K562 (cell line): ENCODE measurements at regions not wholly inside any gene's neighbourhood (a gene's known extent, or its start where the extent isn't known, plus 50 kb on each side); places are given as distances from the start of the nearest gene placed in this dataset.

Experiments
- ATAC-seq: fragments of 200-7000 bp; cut with Tn5 transposase; 3 replicates; pipeline ENCODE4 v1.9.1; 2020; ENCODE audit warnings: moderate library complexity
- BruUV-seq: library from RNA; stranded (reverse); fragments of 400-500 nt; replicated peaks from 2 replicates; lab custom pipeline; 2021; lab: Mats Ljungman, UMichigan
- CTCF ChIA-PET: fragments of 300-600 bp; formaldehyde crosslinking; extraction: SDS; loops from one replicate; lab custom pipeline; 2021; ENCODE audit warnings: low intra/inter-chr PET ratio; lab: Yijun Ruan, JAX
- POLR2A ChIA-PET: fragments of 300-600, 350-650 bp; sonication (Branson Sonifier 250); formaldehyde crosslinking; extraction: SDS; loops from one replicate; lab custom pipeline; 2021; ENCODE audit warnings: antibody characterized with exemption, inconsistent platforms; lab: Yijun Ruan, JAX
- DNase-seq, 4 experiments: peaks; one replicate each; pipeline versions ENCODE4 v3.0.0 to v3.0.0-alpha.2; 2011 to 2018; ENCODE audit warnings: low spot score in 3 of 4, mixed read lengths in 3 of 4; ENCODE audit errors: extremely low read depth in 1 of 4
- FAIRE-seq: peaks from 2 replicates; lab custom pipeline; 2011; peaks lifted over from hg19 to GRCh38; lab: Jason Lieb, UNC
- H2AFZ ChIP-seq: 2 replicates; pipeline ENCODE4 v1.6.0; 2011; ENCODE audit warnings: low read depth, low read length, control low read depth, inconsistent platforms
- H3K27ac ChIP-seq: fragments of 200-600 bp; 3 replicates; pipeline ENCODE4 v1.8.0; 2011; ENCODE audit warnings: low read depth, mild to moderate bottlenecking, control low read depth, inconsistent platforms, low read length, moderate library complexity, mixed read lengths; ENCODE audit errors: extremely low read depth
- H3K27me3 ChIP-seq, 2 experiments: fragments of 300-600 bp in 1 of 2; 2 replicates in 1 of 2; 3 replicates in 1 of 2; pipeline versions ENCODE4 v1.6.0 to v1.8.0; 2011; ENCODE audit warnings: inconsistent platforms in 2 of 2, low read length in 2 of 2, mild to moderate bottlenecking in 1 of 2, mixed read lengths in 1 of 2, moderate library complexity in 1 of 2; ENCODE audit not compliant: control insufficient read depth in 2 of 2, insufficient read depth in 2 of 2
- H3K36me3 ChIP-seq: fragments of 300-600 bp; 3 replicates; pipeline ENCODE4 v1.8.0; 2011; ENCODE audit warnings: mild to moderate bottlenecking, low read length, inconsistent platforms; ENCODE audit not compliant: control insufficient read depth, insufficient read depth
- H3K4me1 ChIP-seq, 2 experiments: fragments of 200-600 bp in 1 of 2; replicated peaks in 1 of 2; 2 replicates in 1 of 2; 3 replicates in 1 of 2; pipeline versions ENCODE4 v1.5.1 to v1.8.0; 2011; ENCODE audit warnings: inconsistent platforms in 2 of 2, low read length in 2 of 2, mild to moderate bottlenecking in 1 of 2, mixed read lengths in 1 of 2, moderate library complexity in 1 of 2; ENCODE audit not compliant: control insufficient read depth in 2 of 2, insufficient read depth in 2 of 2
- H3K4me2 ChIP-seq: 2 replicates; pipeline ENCODE4 v1.6.1; 2011; ENCODE audit warnings: low read length, control low read depth, inconsistent platforms, mixed read lengths; ENCODE audit not compliant: insufficient read depth
- H3K4me3 ChIP-seq: fragments of 200-600 bp; sonication (generic), shearing (Covaris generic); 2 replicates; pipeline ENCODE4 v1.5.1; 2016; ENCODE audit warnings: control low read depth, inconsistent platforms
- H3K79me2 ChIP-seq: fragments of 200-600 bp; 3 replicates; pipeline ENCODE4 v1.8.0; 2011; ENCODE audit warnings: low read length, inconsistent platforms; ENCODE audit not compliant: control insufficient read depth, insufficient read depth
- H3K9ac ChIP-seq, 2 experiments: 2 replicates each; pipeline versions ENCODE4 v1.6.0 to v1.6.1; 2011; ENCODE audit warnings: low read depth in 2 of 2, low read length in 2 of 2, control low read depth in 1 of 2, inconsistent platforms in 1 of 2, mild to moderate bottlenecking in 1 of 2, mixed read lengths in 1 of 2; ENCODE audit not compliant: insufficient read depth in 1 of 2
- H3K9me1 ChIP-seq: one replicate; pipeline ENCODE4 v1.6.0; 2011; ENCODE audit warnings: inconsistent platforms, mild to moderate bottlenecking, low read length, moderate library complexity; ENCODE audit not compliant: control insufficient read depth, insufficient read depth
- H3K9me3 ChIP-seq: replicated peaks from 2 replicates; pipeline ENCODE4 v1.5.1; 2011; ENCODE audit warnings: low read depth, low read length, inconsistent platforms; ENCODE audit not compliant: control insufficient read depth, insufficient read depth
- H4K20me1 ChIP-seq: replicated peaks from 2 replicates; pipeline ENCODE4 v1.6.1; 2011; ENCODE audit warnings: low read length, inconsistent platforms, mixed read lengths; ENCODE audit not compliant: control insufficient read depth, insufficient read depth
- CXXC5 ChIP-seq: fragments of 250-450 bp; sonication (Bioruptor Pico); IDR thresholded peaks from 2 replicates; pipeline ENCODE4 v1.8.0; 2022; ENCODE audit warnings: inconsistent platforms, mild to moderate bottlenecking, moderate library complexity
- KLF13 ChIP-seq: fragments of 450-650 bp; IDR thresholded peaks from 2 replicates; pipeline ENCODE4 v1.6.1; 2016; ENCODE audit warnings: missing genetic modification characterization, low read depth, mild to moderate bottlenecking, missing compliant biosample characterization, moderate library complexity, borderline replicate concordance
- MECOM ChIP-seq: fragments of 250-450 bp; sonication (Bioruptor Pico); IDR thresholded peaks from 2 replicates; pipeline ENCODE4 v1.8.0; 2022; ENCODE audit warnings: inconsistent platforms
- MYBL2 ChIP-seq, 2 experiments: fragments of 450-650 bp in 1 of 2; sonication (generic) in 1 of 2; formaldehyde crosslinking in 1 of 2; IDR thresholded peaks; 2 replicates each; pipeline versions ENCODE4 v1.6.1 to v1.8.1; 2017 to 2022; ENCODE audit warnings: borderline replicate concordance in 1 of 2, inconsistent platforms in 1 of 2, low read depth in 1 of 2, mild to moderate bottlenecking in 1 of 2, missing genetic modification reagents in 1 of 2, moderate library complexity in 1 of 2
- NCOR1 ChIP-seq: fragments of 450-650 bp; IDR thresholded peaks from 2 replicates; pipeline ENCODE4 v1.6.1; 2016; ENCODE audit warnings: mild to moderate bottlenecking, moderate library complexity
- NR2C1 ChIP-seq, 2 experiments: fragments of 450-650 bp; IDR thresholded peaks; 2 replicates each; pipeline ENCODE4 v1.6.1; 2017; ENCODE audit warnings: mild to moderate bottlenecking in 2 of 2, antibody characterized with exemption in 1 of 2, inconsistent platforms in 1 of 2, missing compliant biosample characterization in 1 of 2, missing genetic modification characterization in 1 of 2
- NRF1 ChIP-seq, 2 experiments: fragments of 450-650 bp; IDR thresholded peaks in 1 of 2; conservative IDR thresholded peaks in 1 of 2; 2 replicates each; pipeline ENCODE4 v1.6.1; 2014; ENCODE audit warnings: mild to moderate bottlenecking in 2 of 2
- RBM17 ChIP-seq: fragments of 200-400 bp; formaldehyde crosslinking; IDR thresholded peaks from 2 replicates; pipeline ENCODE4 v1.6.1; 2017; ENCODE audit warnings: low read depth, mild to moderate bottlenecking, low read length, borderline replicate concordance
- RCOR1 ChIP-seq, 2 experiments: IDR thresholded peaks; 2 replicates each; pipeline ENCODE4 v1.6.1; 2012; ENCODE audit warnings: low read depth in 2 of 2, low read length in 2 of 2, borderline replicate concordance in 1 of 2, improper control_type of control experiment in 1 of 2
- ZNF79 ChIP-seq: fragments of 250-450 bp; sonication (Bioruptor Pico); IDR thresholded peaks from 2 replicates; pipeline ENCODE4 v1.4.0; 2020; ENCODE audit warnings: low read depth, mild to moderate bottlenecking, moderate library complexity
- WGBS: fragments of 100-300 bp; shearing (Covaris generic); methylation state at CpG from one replicate; pipeline ENCODE4 v1.1.6; 2016; ENCODE audit warnings: low coverage, mixed read lengths; ENCODE audit not compliant: insufficient coverage; ENCODE audit errors: missing lambda C conversion rate; 5-methylcytosine and 5-hydroxymethylcytosine counted together
- in situ Hi-C: fragments of 300-500 bp; cut with MboI; formaldehyde crosslinking; loops from 4 replicates; pipeline ENCODE4 v1.15.0; 2018; ENCODE audit warnings: inconsistent platforms, mixed read lengths
- intact Hi-C: fragments of 100-400 bp; cut with micrococcal nuclease; formaldehyde crosslinking; loops from 2 replicates; pipeline ENCODE4 v1.14.2; 2022
- TF ChIP-seq, protein P1 (sequence below): fragments of 450-650 bp; IDR thresholded peaks from 2 replicates; pipeline ENCODE4 v1.6.1; 2018; ENCODE audit warnings: mild to moderate bottlenecking, low read depth; ENCODE audit not compliant: partially characterized antibody
- TF ChIP-seq, protein P2 (sequence below), 2 experiments: fragments of 450-650 bp in 1 of 2; sonication (generic) in 1 of 2; formaldehyde crosslinking in 1 of 2; IDR thresholded peaks in 1 of 2; conservative IDR thresholded peaks in 1 of 2; 2 replicates each; pipeline versions ENCODE4 v1.6.1 to v1.8.1; 2016 to 2023; ENCODE audit warnings: mild to moderate bottlenecking in 2 of 2, moderate library complexity in 2 of 2, inconsistent platforms in 1 of 2, missing genetic modification reagents in 1 of 2
- TF ChIP-seq, protein P3 (sequence below): sonication (generic); formaldehyde crosslinking; IDR thresholded peaks from 2 replicates; pipeline ENCODE4 v1.8.0; 2022; ENCODE audit warnings: missing genetic modification reagents, mild to moderate bottlenecking, borderline replicate concordance

DNA sequence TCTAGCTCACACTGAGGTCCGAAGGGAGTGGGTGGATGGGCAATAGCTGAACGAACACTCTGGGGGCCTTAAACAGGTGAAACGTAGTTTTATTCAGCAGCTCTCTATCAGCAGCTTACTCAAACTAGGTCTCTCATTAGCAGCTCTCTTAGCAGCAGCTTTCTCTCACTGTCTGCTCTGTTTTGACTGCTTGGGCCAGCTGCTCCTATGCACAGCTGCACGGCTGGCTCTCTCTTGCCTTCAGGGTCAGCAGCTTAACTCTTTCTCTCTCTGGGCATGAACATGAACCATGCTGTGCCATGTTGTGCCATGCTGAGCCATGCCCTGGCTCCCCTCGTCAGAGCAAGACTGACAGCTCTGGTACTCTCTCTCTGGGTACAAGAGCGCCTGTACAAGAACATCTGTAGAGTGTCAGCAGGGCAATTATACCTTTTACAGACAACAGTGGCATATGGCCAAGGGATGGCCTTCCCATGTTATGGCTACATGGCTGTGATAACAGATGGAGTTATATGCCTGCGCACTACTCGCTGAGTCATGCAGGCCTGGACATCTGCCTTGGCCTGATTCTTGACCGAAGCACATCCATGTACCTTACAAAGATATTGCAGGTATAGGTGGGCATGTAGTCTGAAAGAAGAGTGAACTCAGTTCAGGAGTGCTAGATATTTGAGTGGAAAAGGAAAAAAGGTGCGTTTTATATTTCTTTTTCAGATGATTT lies 152.4 kb downstream of the LEPR start:
- H3K4me2 ChIP-seq, result no peak overlapping the region
- no TSS peak for BruUV-seq
- WGBS, result 65% methylated on average over 10 of the region's 10 CpGs
- no peak overlapping the region for H3K4me3 ChIP-seq
- in situ Hi-C loops, result no loop called here
- H4K20me1 ChIP-seq, result no peaks in the 10 kb centered on the region
- no peaks in the 10 kb centered on the region for H3K9me1 ChIP-seq
- peak; percentile 87 for ATAC-seq
- peaks cover 9% of the 10 kb centered on the region; the same call in 2 of the 3 replicates for H3K79me2 ChIP-seq
- H3K9ac ChIP-seq, result peak overlapping the region in 1 of 2 experiments; percentile 49; a peak in 1 of 4 replicates
- H3K9me3 ChIP-seq, result no peaks in the 10 kb centered on the region
- no peak overlapping the region for H2AFZ ChIP-seq
- H3K27ac ChIP-seq, result no peak overlapping the region
- peaks cover 5 to 6% of the 10 kb centered on the region in 2 experiments; a peak in 4 of 5 replicates for H3K4me1 ChIP-seq
- FAIRE-seq, result peak; percentile 78
- DNase-seq, result peak in 3 of 4 experiments; percentile 22 to 75 (median 27)
- CTCF ChIA-PET, result no interaction called here
- no peaks in the 10 kb centered on the region for H3K27me3 ChIP-seq
- POLR2A ChIA-PET, result no interaction called here
- intact Hi-C loops, result no loop called here
- peaks cover 64% of the 10 kb centered on the region for H3K36me3 ChIP-seq
- TF ChIP-seq NCOR1, result peak; percentile 47
- 0 out of 4 replicates have a peak, but pooled peaks of 1 of the 2 experiments have one; percentile 16 for TF ChIP-seq RCOR1 (IDR thresholded peaks at IDR 0.05; ENCODE audit: borderline replicate concordance in 1 of 2, low read depth in 2 of 2, low read length in 2 of 2)
- peak; percentile 49 to 51 for TF ChIP-seq NRF1 (conservative IDR thresholded peaks at IDR 0.05 in 1 of 2, IDR thresholded peaks at IDR 0.05 in 1 of 2)
- peak; percentile 53; the same call in 1 of the 2 replicates for TF ChIP-seq CXXC5 (CRISPR knock-in tag)
- no peak for TF ChIP-seq NR2C1 (IDR thresholded peaks at IDR 0.05)
- TF ChIP-seq NR2C1 (tag; IDR thresholded peaks at IDR 0.05), result peak; percentile 58; the same call in 1 of the 2 replicates
- no peak for TF ChIP-seq RBM17
- TF ChIP-seq, protein P1, sequence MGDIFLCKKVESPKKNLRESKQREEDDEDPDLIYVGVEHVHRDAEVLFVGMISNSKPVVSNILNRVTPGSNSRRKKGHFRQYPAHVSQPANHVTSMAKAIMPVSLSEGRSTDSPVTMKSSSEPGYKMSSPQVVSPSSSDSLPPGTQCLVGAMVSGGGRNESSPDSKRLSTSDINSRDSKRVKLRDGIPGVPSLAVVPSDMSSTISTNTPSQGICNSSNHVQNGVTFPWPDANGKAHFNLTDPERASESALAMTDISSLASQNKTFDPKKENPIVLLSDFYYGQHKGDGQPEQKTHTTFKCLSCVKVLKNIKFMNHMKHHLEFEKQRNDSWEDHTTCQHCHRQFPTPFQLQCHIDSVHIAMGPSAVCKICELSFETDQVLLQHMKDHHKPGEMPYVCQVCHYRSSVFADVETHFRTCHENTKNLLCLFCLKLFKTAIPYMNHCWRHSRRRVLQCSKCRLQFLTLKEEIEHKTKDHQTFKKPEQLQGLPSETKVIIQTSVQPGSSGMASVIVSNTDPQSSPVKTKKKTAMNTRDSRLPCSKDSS, result no peak
- peak; percentile 75; the same call in 1 of the 2 replicates for TF ChIP-seq MECOM (CRISPR knock-in tag)
- no peak for TF ChIP-seq MYBL2 (IDR thresholded peaks at IDR 0.05; ENCODE audit: low read depth)
- TF ChIP-seq MYBL2 (CRISPR knock-in tag; IDR thresholded peaks at IDR 0.05; ENCODE audit: borderline replicate concordance), result no peak
- TF ChIP-seq, protein P2, sequence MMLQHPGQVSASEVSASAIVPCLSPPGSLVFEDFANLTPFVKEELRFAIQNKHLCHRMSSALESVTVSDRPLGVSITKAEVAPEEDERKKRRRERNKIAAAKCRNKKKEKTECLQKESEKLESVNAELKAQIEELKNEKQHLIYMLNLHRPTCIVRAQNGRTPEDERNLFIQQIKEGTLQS (IDR thresholded peaks at IDR 0.05), result peak; percentile 21; the same call in 1 of the 2 replicates
- TF ChIP-seq, protein P2 (CRISPR knock-in tag; conservative IDR thresholded peaks at IDR 0.05), result no peak
- TF ChIP-seq, protein P3, sequence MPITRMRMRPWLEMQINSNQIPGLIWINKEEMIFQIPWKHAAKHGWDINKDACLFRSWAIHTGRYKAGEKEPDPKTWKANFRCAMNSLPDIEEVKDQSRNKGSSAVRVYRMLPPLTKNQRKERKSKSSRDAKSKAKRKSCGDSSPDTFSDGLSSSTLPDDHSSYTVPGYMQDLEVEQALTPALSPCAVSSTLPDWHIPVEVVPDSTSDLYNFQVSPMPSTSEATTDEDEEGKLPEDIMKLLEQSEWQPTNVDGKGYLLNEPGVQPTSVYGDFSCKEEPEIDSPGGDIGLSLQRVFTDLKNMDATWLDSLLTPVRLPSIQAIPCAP (CRISPR knock-in tag), result no peak
- TF ChIP-seq KLF13 (tag), result peak; percentile 52; the same call in 1 of the 2 replicates
- TF ChIP-seq ZNF79 (CRISPR knock-in tag), result no peak
